Parathyroid adenoma (tissue), 2 donors: ENCODE measurements at regions not wholly inside any gene's neighbourhood (a gene's known extent, or its start where the extent isn't known, plus 50 kb on each side); places are given as distances from the start of the nearest gene placed in this dataset.

Source experiments
- H2AFZ ChIP-seq: fragments of 300-600 bp; sonication (generic); one replicate; pipeline ENCODE4 v1.7.0; 2017; ENCODE audit warnings: antibody characterized with exemption, mild to moderate bottlenecking
- H3K27ac ChIP-seq: fragments of 300-600 bp; sonication (generic); one replicate; pipeline ENCODE4 v1.7.0; 2017
- H3K27me3 ChIP-seq: fragments of 300-600 bp; sonication (generic); one replicate; pipeline ENCODE4 v1.7.0; 2017; ENCODE audit warnings: low read length; ENCODE audit not compliant: control insufficient read depth, insufficient read depth
- H3K36me3 ChIP-seq: fragments of 300-600 bp; sonication (generic); one replicate; pipeline ENCODE4 v1.7.0; 2017; ENCODE audit warnings: low read length; ENCODE audit not compliant: control insufficient read depth, insufficient read depth
- H3K4me1 ChIP-seq: fragments of 300-600 bp; sonication (generic); one replicate; pipeline ENCODE4 v1.7.0; 2017; ENCODE audit warnings: control low read depth
- H3K4me2 ChIP-seq: fragments of 300-600 bp; sonication (generic); one replicate; pipeline ENCODE4 v1.7.0; 2017; ENCODE audit warnings: low read length
- H3K4me3 ChIP-seq: fragments of 300-600 bp; sonication (generic); one replicate; pipeline ENCODE4 v1.7.0; 2017; ENCODE audit warnings: low read depth, low read length
- H3K79me2 ChIP-seq: fragments of 300-600 bp; sonication (generic); one replicate; pipeline ENCODE4 v1.7.0; 2017; ENCODE audit warnings: control low read depth
- H3K9ac ChIP-seq: fragments of 300-600 bp; sonication (generic); one replicate; pipeline ENCODE4 v1.7.0; 2017; ENCODE audit warnings: mild to moderate bottlenecking
- H3K9me3 ChIP-seq: fragments of 300-600 bp; sonication (generic); one replicate; pipeline ENCODE4 v1.7.0; 2017; ENCODE audit warnings: low read length; ENCODE audit not compliant: control insufficient read depth
- CTCF ChIP-seq: fragments of 300-600 bp; sonication (generic); IDR thresholded peaks from one replicate; pipeline ENCODE4 v1.7.0; 2017; ENCODE audit warnings: antibody characterized with exemption, mild to moderate bottlenecking
- donor health status: primary hyperparathyroidism.

- H3K79me2 ChIP-seq, result no peaks in the 10 kb centered on the region
- H3K4me3 ChIP-seq, result no peak overlapping the region
- no peaks in the 10 kb centered on the region for H3K27me3 ChIP-seq
- no peak overlapping the region for H3K27ac ChIP-seq
- no peak for TF ChIP-seq CTCF
- no peaks in the 10 kb centered on the region for H3K9me3 ChIP-seq
- H3K4me1 ChIP-seq, result no peaks in the 10 kb centered on the region
- H3K36me3 ChIP-seq, result no peaks in the 10 kb centered on the region
- H2AFZ ChIP-seq, result no peak overlapping the region
- no peak overlapping the region for H3K4me2 ChIP-seq
- no peak overlapping the region for H3K9ac ChIP-seq
Measured at GRCh38 chr10:131573256-131573655, 261.7 kb upstream of the TCERG1L start.

- no peak overlapping the region for H2AFZ ChIP-seq
- no peaks in the 10 kb centered on the region for H3K4me1 ChIP-seq
- H3K79me2 ChIP-seq, result no peaks in the 10 kb centered on the region
- no peak overlapping the region for H3K27ac ChIP-seq
- H3K27me3 ChIP-seq, result no peaks in the 10 kb centered on the region
- H3K4me3 ChIP-seq, result no peak overlapping the region
- H3K9me3 ChIP-seq, result no peaks in the 10 kb centered on the region
- no peaks in the 10 kb centered on the region for H3K36me3 ChIP-seq
- no peak overlapping the region for H3K4me2 ChIP-seq
- no peak overlapping the region for H3K9ac ChIP-seq
- no peak for TF ChIP-seq CTCF
Measured at GRCh38 chr10:131573707-131574106, 262.2 kb upstream of the TCERG1L start.

- Histone ChIP-seq H3K4me2 (no peak overlapping the region), H3K4me3 (no peak overlapping the region), H3K9me3 (no peaks in the 10 kb centered on the region), H3K27ac (no peak overlapping the region), H3K36me3 (no peaks in the 10 kb centered on the region), H3K79me2 (no peaks in the 10 kb centered on the region), H3K4me1 (no peaks in the 10 kb centered on the region), H3K27me3 (no peaks in the 10 kb centered on the region), H3K9ac (no peak overlapping the region), H2AFZ (no peak overlapping the region)
- no peak for TF ChIP-seq CTCF
Measured at GRCh38 chr10:131574363-131574706, 262.8 kb upstream of the TCERG1L start.

- Histone ChIP-seq H3K4me1 (no peaks in the 10 kb centered on the region), H2AFZ (no peak overlapping the region), H3K27me3 (no peaks in the 10 kb centered on the region), H3K4me3 (no peak overlapping the region), H3K9ac (no peak overlapping the region), H3K79me2 (no peaks in the 10 kb centered on the region), H3K27ac (no peak overlapping the region), H3K36me3 (no peaks in the 10 kb centered on the region), H3K4me2 (no peak overlapping the region), H3K9me3 (no peaks in the 10 kb centered on the region)
- no peak for TF ChIP-seq CTCF
Measured at GRCh38 chr10:131574707-131575430, 263.3 kb upstream of the TCERG1L start.

GRCh38 chr10:131575877-131576276, 264.4 kb upstream of the TCERG1L start:
- H3K9ac ChIP-seq, result no peak overlapping the region
- no peak for TF ChIP-seq CTCF
- no peaks in the 10 kb centered on the region for H3K36me3 ChIP-seq
- H2AFZ ChIP-seq, result no peak overlapping the region
- no peaks in the 10 kb centered on the region for H3K79me2 ChIP-seq
- no peaks in the 10 kb centered on the region for H3K4me1 ChIP-seq
- no peak overlapping the region for H3K4me3 ChIP-seq
- H3K9me3 ChIP-seq, result no peaks in the 10 kb centered on the region
- H3K4me2 ChIP-seq, result no peak overlapping the region
- H3K27ac ChIP-seq, result no peak overlapping the region
- H3K27me3 ChIP-seq, result no peaks in the 10 kb centered on the region
